H9 (cell line): ENCODE measurements at regions not wholly inside any gene's neighbourhood (a gene's known extent, or its start where the extent isn't known, plus 50 kb on each side); places are given as distances from the start of the nearest gene placed in this dataset.

Source experiments
- DNase-seq: peaks from one replicate; pipeline ENCODE4 v3.0.0-alpha.2; 2017
- H2AFZ ChIP-seq: one replicate; pipeline ENCODE4 v1.6.1; 2013; ENCODE audit warnings: mild to moderate bottlenecking, low read length, control low read depth, moderate library complexity
- H2AK5ac ChIP-seq: 2 replicates; pipeline ENCODE4 v1.6.1; 2013; ENCODE audit warnings: low read length, control low read depth, mixed read lengths; ENCODE audit not compliant: insufficient read length
- H2BK120ac ChIP-seq: one replicate; pipeline ENCODE4 v1.6.1; 2013; ENCODE audit warnings: low read depth, mild to moderate bottlenecking, low read length, control low read depth, inconsistent platforms; ENCODE audit not compliant: poor library complexity, severe bottlenecking
- H2BK12ac ChIP-seq: 2 replicates; pipeline ENCODE4 v1.6.1; 2013; ENCODE audit warnings: low read length, control low read depth, mixed read lengths, low read depth; ENCODE audit not compliant: insufficient read length
- H2BK15ac ChIP-seq: 2 replicates; pipeline ENCODE4 v1.6.1; 2013; ENCODE audit warnings: low read depth, low read length, control low read depth
- H2BK20ac ChIP-seq: one replicate; pipeline ENCODE4 v1.6.1; 2013; ENCODE audit warnings: low read depth, mild to moderate bottlenecking, low read length, control low read depth, inconsistent platforms; ENCODE audit not compliant: poor library complexity, severe bottlenecking
- H2BK5ac ChIP-seq: 2 replicates; pipeline ENCODE4 v1.6.1; 2013; ENCODE audit warnings: low read length, control low read depth, mixed read lengths; ENCODE audit not compliant: insufficient read length
- H3K14ac ChIP-seq: 2 replicates; pipeline ENCODE4 v1.6.1; 2013; ENCODE audit warnings: low read length, control low read depth; ENCODE audit not compliant: insufficient read depth
- H3K18ac ChIP-seq: 2 replicates; pipeline ENCODE4 v1.6.1; 2013; ENCODE audit warnings: low read depth, mild to moderate bottlenecking, mixed read lengths, low read length, control low read depth; ENCODE audit not compliant: insufficient read length
- H3K23ac ChIP-seq: 2 replicates; pipeline ENCODE4 v1.6.1; 2013; ENCODE audit warnings: low read length, control low read depth, mixed read lengths, low read depth; ENCODE audit not compliant: insufficient read length
- H3K23me2 ChIP-seq: 2 replicates; pipeline ENCODE4 v1.6.1; 2013; ENCODE audit warnings: low read depth, mild to moderate bottlenecking, mixed read lengths, low read length, control low read depth; ENCODE audit not compliant: insufficient read length, poor library complexity, severe bottlenecking
- H3K27ac ChIP-seq: 2 replicates; pipeline ENCODE4 v1.5.1; 2013; ENCODE audit warnings: low read length, control low read depth, mixed read lengths, low read depth; ENCODE audit not compliant: insufficient read length
- H3K27me3 ChIP-seq: 2 replicates; pipeline ENCODE4 v1.6.1; 2013; ENCODE audit warnings: low read length, control low read depth, inconsistent platforms; ENCODE audit not compliant: insufficient read depth
- H3K4ac ChIP-seq: 2 replicates; pipeline ENCODE4 v1.6.1; 2013; ENCODE audit warnings: low read depth, mild to moderate bottlenecking, control low read depth, inconsistent platforms, low read length, moderate library complexity
- H3K4me1 ChIP-seq: 2 replicates; pipeline ENCODE4 v1.6.1; 2013; ENCODE audit warnings: low read length, control low read depth, inconsistent platforms; ENCODE audit not compliant: insufficient read depth
- H3K4me2 ChIP-seq: 2 replicates; pipeline ENCODE4 v1.6.1; 2013; ENCODE audit warnings: low read length, control low read depth, mixed read lengths; ENCODE audit not compliant: insufficient read length, insufficient read depth
- H3K56ac ChIP-seq: 2 replicates; pipeline ENCODE4 v1.6.1; 2013; ENCODE audit warnings: low read depth, mild to moderate bottlenecking, mixed read lengths, low read length, control low read depth; ENCODE audit not compliant: insufficient read length
- H3K79me1 ChIP-seq: 2 replicates; pipeline ENCODE4 v1.6.1; 2013; ENCODE audit warnings: low read depth, mild to moderate bottlenecking, moderate library complexity, low read length, control low read depth, inconsistent platforms; ENCODE audit not compliant: insufficient read depth, poor library complexity, severe bottlenecking
- H3K79me2 ChIP-seq: 2 replicates; pipeline ENCODE4 v1.6.1; 2013; ENCODE audit warnings: low read length, control low read depth, inconsistent platforms; ENCODE audit not compliant: insufficient read depth
- H3K9ac ChIP-seq: 2 replicates; pipeline ENCODE4 v1.6.1; 2013; ENCODE audit warnings: low read length, control low read depth, mixed read lengths; ENCODE audit not compliant: insufficient read length; ENCODE audit errors: extremely low read depth
- H3K9me3 ChIP-seq: one replicate; pipeline ENCODE4 v1.6.1; 2013; ENCODE audit warnings: low read depth, low read length, inconsistent platforms; ENCODE audit not compliant: control insufficient read depth
- H3T11ph ChIP-seq: one replicate; pipeline ENCODE4 v1.6.1; 2013; ENCODE audit warnings: mild to moderate bottlenecking, low read length, control low read depth, inconsistent platforms
- H4K20me1 ChIP-seq: one replicate; pipeline ENCODE4 v1.6.1; 2013; ENCODE audit not compliant: control insufficient read depth, insufficient read length, insufficient read depth
- H4K5ac ChIP-seq: 2 replicates; pipeline ENCODE4 v1.6.1; 2013; ENCODE audit warnings: low read depth, mild to moderate bottlenecking, mixed read lengths, low read length, control low read depth; ENCODE audit not compliant: insufficient read length
- H4K8ac ChIP-seq: replicated peaks from 2 replicates; pipeline ENCODE4 v1.6.1; 2013; ENCODE audit warnings: low read length, control low read depth, mixed read lengths, low read depth; ENCODE audit not compliant: insufficient read length
- H4K91ac ChIP-seq: 2 replicates; pipeline ENCODE4 v1.6.1; 2013; ENCODE audit warnings: low read depth, mild to moderate bottlenecking, moderate library complexity, mixed read lengths, low read length, control low read depth; ENCODE audit not compliant: insufficient read length
- H3K27ac Mint-ChIP-seq, 3 experiments: 2 replicates in 2 of 3; 3 replicates in 1 of 3; pipeline ENCODE4 v1.8.0; 2020 to 2021; ENCODE audit warnings: mixed read lengths in 3 of 3, mild to moderate bottlenecking in 1 of 3, moderate library complexity in 1 of 3
- H3K27me3 Mint-ChIP-seq: 2 replicates; pipeline ENCODE4 v1.8.0; 2021; ENCODE audit warnings: low read depth, mild to moderate bottlenecking, moderate library complexity, mixed read lengths
- H3K36me3 Mint-ChIP-seq, 3 experiments: 2 replicates in 2 of 3; 3 replicates in 1 of 3; pipeline ENCODE4 v1.8.0; 2020 to 2021; ENCODE audit warnings: low read depth in 3 of 3, mixed read lengths in 3 of 3; ENCODE audit not compliant: insufficient read depth in 1 of 3
- H3K4me1 Mint-ChIP-seq, 2 experiments: 2 replicates each; pipeline ENCODE4 v1.8.0; 2020; ENCODE audit warnings: mixed read lengths in 2 of 2
- H3K4me3 Mint-ChIP-seq, 2 experiments: 2 replicates in 1 of 2; 3 replicates in 1 of 2; pipeline ENCODE4 v1.8.0; 2020 to 2021; ENCODE audit warnings: mild to moderate bottlenecking in 2 of 2, mixed read lengths in 2 of 2, moderate library complexity in 1 of 2
- H3K9me3 Mint-ChIP-seq, 2 experiments: 2 replicates in 1 of 2; 3 replicates in 1 of 2; pipeline ENCODE4 v1.8.0; 2020; ENCODE audit warnings: mild to moderate bottlenecking in 2 of 2, mixed read lengths in 2 of 2, moderate library complexity in 1 of 2
- CTCF ChIP-seq: fragments of 200-600 bp; sonication (generic); conservative IDR thresholded peaks from 3 replicates; pipeline ENCODE4 v1.8.0; 2021; ENCODE audit warnings: antibody characterized with exemption, mild to moderate bottlenecking
- WGBS: extraction: QIAGEN DNeasy Blood & Tissue Kit; methylation state at CpG from one replicate; pipeline ENCODE4 v1.1.7; 2013; ENCODE audit warnings: missing lambda C conversion rate, low lambda C conversion rate, mixed read lengths; ENCODE audit not compliant: insufficient read length; ENCODE audit errors: extremely low coverage; 5-methylcytosine and 5-hydroxymethylcytosine counted together

GRCh38 chr6:168376120-168376519 lies 56.5 kb upstream of the DACT2 start:
- Histone ChIP-seq H3K4ac (no peak overlapping the region), H3T11ph (no peak overlapping the region), H3K56ac (no peak overlapping the region), H3K4me1 (no peaks in the 10 kb centered on the region), H3K9me3 (no peaks in the 10 kb centered on the region), H3K9ac (no peak overlapping the region), H2BK20ac (no peak overlapping the region), H4K5ac (no peak overlapping the region), H3K27ac (no peak overlapping the region), H3K27me3 (no peaks in the 10 kb centered on the region), H2BK120ac (no peak overlapping the region), H2AK5ac (no peak overlapping the region), H4K20me1 (no peaks in the 10 kb centered on the region), H3K4me2 (no peak overlapping the region), H2BK12ac (no peak overlapping the region), H3K79me1 (no peaks in the 10 kb centered on the region), H3K23me2 (no peaks in the 10 kb centered on the region), H4K8ac (no peak overlapping the region), H2AFZ (no peak overlapping the region), H3K23ac (no peak overlapping the region), H3K79me2 (no peaks in the 10 kb centered on the region), H3K18ac (no peak overlapping the region), H3K14ac (no peak overlapping the region), H2BK5ac (no peak overlapping the region), H2BK15ac (no peak overlapping the region), H4K91ac (no peak overlapping the region)
- H3K36me3 Mint-ChIP-seq, result peaks cover 6 to 33% (median 7%) of the 10 kb centered on the region in 3 experiments
- DNase-seq, result no peak
- H3K4me3 Mint-ChIP-seq, result no peak overlapping the region
- WGBS, result no CpG with 5 or more reads among the region's 9 CpGs
- H3K4me1 Mint-ChIP-seq, result peaks cover 10 to 12% of the 10 kb centered on the region in 2 experiments
- H3K27me3 Mint-ChIP-seq, result peaks cover 5% of the 10 kb centered on the region
- no peak overlapping the region; a peak in 1 of 7 replicates for H3K27ac Mint-ChIP-seq
- TF ChIP-seq CTCF, result no peak
- peaks cover 32 to 34% of the 10 kb centered on the region in 2 experiments for H3K9me3 Mint-ChIP-seq
